Neuron (in vitro differentiated cells): ENCODE measurements at regions not wholly inside any gene's neighbourhood (a gene's known extent, or its start where the extent isn't known, plus 50 kb on each side); places are given as distances from the start of the nearest gene placed in this dataset.

Source experiments
- H2AFZ ChIP-seq: one replicate; pipeline ENCODE4 v1.6.1; 2013; ENCODE audit warnings: low read depth, mild to moderate bottlenecking, inconsistent platforms, low read length, moderate library complexity
- H3K27me3 ChIP-seq: one replicate; pipeline ENCODE4 v1.6.1; 2013; ENCODE audit warnings: low read length; ENCODE audit not compliant: insufficient read depth
- H3K36me3 ChIP-seq: one replicate; pipeline ENCODE4 v1.6.1; 2013; ENCODE audit warnings: low read length; ENCODE audit not compliant: insufficient read depth
- H3K4me1 ChIP-seq: one replicate; pipeline ENCODE4 v1.6.1; 2013; ENCODE audit warnings: low read length; ENCODE audit not compliant: insufficient read depth
- H3K4me3 ChIP-seq: 2 replicates; pipeline ENCODE4 v1.5.1; 2013; ENCODE audit warnings: mild to moderate bottlenecking, low read length, moderate library complexity
- H3K9me3 ChIP-seq: one replicate; pipeline ENCODE4 v1.6.1; 2013; ENCODE audit warnings: low read length

DNA sequence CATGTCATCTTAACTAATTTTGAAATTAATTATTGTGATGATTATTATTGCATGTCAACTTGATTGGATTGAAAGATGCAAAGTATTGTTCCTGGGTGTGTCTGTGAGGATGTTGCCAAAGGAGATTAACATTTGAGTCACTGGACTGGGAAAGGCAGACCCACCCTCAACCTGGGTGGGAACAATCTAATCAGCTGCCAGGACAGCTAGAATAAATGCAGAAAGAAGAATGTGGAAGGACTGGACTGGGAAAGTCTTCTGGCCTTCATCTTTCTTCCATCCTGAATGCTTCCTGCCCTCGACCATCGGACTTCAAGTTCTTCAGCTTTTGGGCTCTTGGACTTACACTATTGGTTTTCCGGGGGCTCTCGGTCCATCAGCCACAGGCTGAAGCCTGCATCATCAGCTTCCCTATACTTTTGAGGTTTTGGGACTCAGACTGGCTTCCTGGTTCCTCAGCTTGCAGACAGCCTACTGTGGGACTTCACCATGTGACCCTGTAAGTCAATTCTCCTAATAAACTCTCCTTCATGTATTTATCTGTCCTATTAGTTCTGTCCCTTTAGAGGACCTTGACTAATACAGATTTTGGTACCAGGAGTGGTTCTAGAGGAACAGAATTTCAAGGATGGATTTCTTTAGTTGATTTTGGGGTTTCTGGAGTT is 959.8 kb downstream of the ANKRD7 start:
- H3K9me3 ChIP-seq, result no peaks in the 10 kb centered on the region
- no peaks in the 10 kb centered on the region for H3K27me3 ChIP-seq
- no peak overlapping the region for H3K4me3 ChIP-seq
- H2AFZ ChIP-seq, result no peak overlapping the region
- H3K4me1 ChIP-seq, result no peaks in the 10 kb centered on the region
- no peaks in the 10 kb centered on the region for H3K36me3 ChIP-seq

GRCh38 chr7:119196183-119196582 is 971.7 kb downstream of the ANKRD7 start:
- Histone ChIP-seq H3K27me3 (no peaks in the 10 kb centered on the region), H3K4me3 (no peak overlapping the region), H2AFZ (no peak overlapping the region), H3K9me3 (no peaks in the 10 kb centered on the region), H3K4me1 (no peaks in the 10 kb centered on the region), H3K36me3 (no peaks in the 10 kb centered on the region)

- no peak overlapping the region for H2AFZ ChIP-seq
- no peaks in the 10 kb centered on the region for H3K9me3 ChIP-seq
- no peaks in the 10 kb centered on the region for H3K27me3 ChIP-seq
- no peak overlapping the region for H3K4me3 ChIP-seq
- H3K36me3 ChIP-seq, result no peaks in the 10 kb centered on the region
- no peaks in the 10 kb centered on the region for H3K4me1 ChIP-seq
These were observed 972.8 kb downstream of the ANKRD7 start for GRCh38 chr7:119197172-119197876.

- Histone ChIP-seq H3K9me3 (no peaks in the 10 kb centered on the region), H3K27me3 (no peaks in the 10 kb centered on the region), H2AFZ (no peak overlapping the region), H3K36me3 (no peaks in the 10 kb centered on the region), H3K4me1 (no peaks in the 10 kb centered on the region), H3K4me3 (no peak overlapping the region)
These were observed 973.5 kb downstream of the ANKRD7 start for GRCh38 chr7:119197877-119198527.

GRCh38 chr7:119219663-119220062 is 995.2 kb downstream of the ANKRD7 start:
- Histone ChIP-seq H2AFZ (no peak overlapping the region), H3K4me1 (no peaks in the 10 kb centered on the region), H3K4me3 (no peak overlapping the region), H3K36me3 (no peaks in the 10 kb centered on the region), H3K9me3 (no peaks in the 10 kb centered on the region), H3K27me3 (no peaks in the 10 kb centered on the region)

GRCh38 chr7:119223930-119224329 is 999.4 kb downstream of the ANKRD7 start:
- Histone ChIP-seq H3K4me1 (no peaks in the 10 kb centered on the region), H3K27me3 (no peaks in the 10 kb centered on the region), H3K36me3 (no peaks in the 10 kb centered on the region), H3K4me3 (no peak overlapping the region), H2AFZ (no peak overlapping the region), H3K9me3 (no peaks in the 10 kb centered on the region)

GRCh38 chr7:119228482-119228881 is 1004.0 kb downstream of the ANKRD7 start:
- no peaks in the 10 kb centered on the region for H3K4me1 ChIP-seq
- no peaks in the 10 kb centered on the region for H3K27me3 ChIP-seq
- H3K9me3 ChIP-seq, result no peaks in the 10 kb centered on the region
- no peaks in the 10 kb centered on the region for H3K36me3 ChIP-seq
- no peak overlapping the region for H2AFZ ChIP-seq
- no peak overlapping the region for H3K4me3 ChIP-seq

GRCh38 chr7:119232091-119232490 is 1007.6 kb downstream of the ANKRD7 start:
- Histone ChIP-seq H2AFZ (no peak overlapping the region), H3K9me3 (no peaks in the 10 kb centered on the region), H3K27me3 (no peaks in the 10 kb centered on the region), H3K4me1 (no peaks in the 10 kb centered on the region), H3K4me3 (no peak overlapping the region), H3K36me3 (no peaks in the 10 kb centered on the region)

GRCh38 chr7:119233015-119233414 is 1008.5 kb downstream of the ANKRD7 start:
- Histone ChIP-seq H3K9me3 (no peaks in the 10 kb centered on the region), H3K4me1 (no peaks in the 10 kb centered on the region), H2AFZ (no peak overlapping the region), H3K27me3 (no peaks in the 10 kb centered on the region), H3K36me3 (no peaks in the 10 kb centered on the region), H3K4me3 (no peak overlapping the region)

DNA sequence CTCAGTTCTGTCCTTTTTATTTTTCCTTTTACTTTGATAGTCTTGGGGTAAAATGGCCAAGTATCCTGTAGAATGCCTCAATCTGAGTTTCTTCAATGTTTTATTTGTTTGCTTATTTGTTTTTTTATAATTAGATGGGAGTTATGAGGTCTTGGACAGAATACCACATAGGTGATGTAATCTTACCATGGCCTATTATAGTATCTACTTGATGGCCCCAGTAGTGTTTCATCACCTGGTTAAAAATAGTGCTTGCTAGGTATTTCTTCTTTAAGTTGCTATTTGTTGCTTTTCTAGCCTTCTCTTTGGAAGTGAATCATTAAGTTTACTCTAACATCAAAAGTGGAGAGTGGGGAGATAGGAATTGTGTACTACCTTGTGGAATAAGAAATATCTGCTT is 1020.0 kb upstream of the KCND2 start:
- Histone ChIP-seq H2AFZ (no peak overlapping the region), H3K4me3 (no peak overlapping the region), H3K4me1 (no peaks in the 10 kb centered on the region), H3K9me3 (no peaks in the 10 kb centered on the region), H3K27me3 (no peaks in the 10 kb centered on the region), H3K36me3 (no peaks in the 10 kb centered on the region)

DNA sequence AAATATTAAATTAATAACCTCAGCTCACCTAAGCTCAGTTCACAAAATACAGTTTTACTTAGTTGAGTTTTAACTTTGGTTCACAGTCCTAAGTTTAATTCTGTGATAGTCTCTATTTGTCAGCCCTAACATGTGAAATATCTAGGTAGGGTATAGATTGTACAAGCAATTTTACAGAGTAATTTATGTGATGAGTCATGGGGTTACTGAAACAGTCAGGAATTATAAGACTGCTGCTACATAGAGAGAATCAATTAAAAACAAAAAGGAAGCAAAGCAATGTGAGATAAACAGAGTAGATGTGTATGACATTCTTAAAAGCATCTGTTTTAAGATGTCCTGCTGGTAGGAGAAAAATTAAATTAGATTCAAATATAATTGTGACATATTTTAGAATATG is 1018.2 kb upstream of the KCND2 start:
- H3K9me3 ChIP-seq, result no peaks in the 10 kb centered on the region
- no peaks in the 10 kb centered on the region for H3K27me3 ChIP-seq
- H3K4me1 ChIP-seq, result no peaks in the 10 kb centered on the region
- H3K4me3 ChIP-seq, result no peak overlapping the region
- no peak overlapping the region for H2AFZ ChIP-seq
- H3K36me3 ChIP-seq, result no peaks in the 10 kb centered on the region

DNA sequence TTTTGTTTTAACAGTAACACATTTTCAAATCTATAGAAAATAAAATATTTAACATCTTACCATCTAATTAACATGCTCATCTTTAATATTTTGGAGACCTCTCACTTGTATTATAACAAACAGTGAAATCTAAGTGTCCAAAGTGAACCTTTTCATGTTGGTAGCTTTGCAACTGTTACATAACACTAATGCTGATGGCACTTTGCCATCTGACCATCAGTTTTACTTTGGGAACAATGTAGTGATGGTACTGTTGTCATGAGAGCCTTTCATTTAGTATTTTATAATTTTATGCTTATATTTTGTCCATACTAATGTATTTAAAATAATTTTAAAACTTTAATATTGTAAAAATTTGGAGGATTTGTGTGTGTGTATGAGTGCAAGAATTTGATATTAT is 1017.0 kb upstream of the KCND2 start:
- Histone ChIP-seq H3K27me3 (no peaks in the 10 kb centered on the region), H3K4me3 (no peak overlapping the region), H2AFZ (no peak overlapping the region), H3K36me3 (no peaks in the 10 kb centered on the region), H3K9me3 (no peaks in the 10 kb centered on the region), H3K4me1 (no peaks in the 10 kb centered on the region)

DNA sequence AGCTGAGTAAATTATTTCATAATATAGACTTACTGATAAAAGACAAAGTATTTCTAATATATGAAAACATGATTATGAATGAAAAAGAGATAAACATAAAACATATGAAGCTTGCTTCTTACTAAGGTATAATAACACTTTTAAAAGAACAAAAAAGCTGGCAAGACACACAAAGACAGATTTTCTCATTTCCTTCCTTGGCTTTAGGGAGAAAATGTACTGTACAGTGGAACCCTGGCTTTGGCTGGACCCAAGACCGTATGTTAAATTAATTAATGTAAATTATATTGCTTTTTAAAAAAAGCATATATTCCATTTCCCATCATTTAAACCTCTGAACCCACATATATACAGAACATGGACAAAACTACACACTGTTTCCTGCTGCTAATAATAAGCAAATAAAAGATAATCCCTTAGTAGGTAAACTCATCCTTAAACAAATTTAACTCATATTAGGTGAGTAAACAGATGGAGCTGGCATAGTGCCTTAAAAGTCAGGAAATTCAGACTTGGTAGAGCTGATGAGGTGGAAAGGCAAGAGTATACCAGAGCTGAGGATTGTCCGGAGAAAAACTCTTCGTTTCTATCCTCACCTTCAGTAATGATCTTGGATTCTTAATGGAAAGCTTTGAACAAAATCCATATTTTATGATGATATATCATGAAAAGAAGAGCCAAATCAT is 1016.4 kb upstream of the KCND2 start:
- Histone ChIP-seq H3K4me1 (no peaks in the 10 kb centered on the region), H3K36me3 (no peaks in the 10 kb centered on the region), H3K4me3 (no peak overlapping the region), H2AFZ (no peak overlapping the region), H3K9me3 (no peaks in the 10 kb centered on the region), H3K27me3 (no peaks in the 10 kb centered on the region)
